NCI-H526 treated with DMSO at 0.1 percent for 48 hours (cell line): ENCODE measurements at regions not wholly inside any gene's neighbourhood (a gene's known extent, or its start where the extent isn't known, plus 50 kb on each side); places are given as distances from the start of the nearest gene placed in this dataset.
"Not testable (repeated sequence)": the region's sequence is repeated elsewhere in the genome, so short reads cannot be mapped to it uniquely, and the experiment has no call there.

Experiments
- DNase-seq: peaks from one replicate; lab custom pipeline; 2025; lab: John Stamatoyannopoulos, UW

DNA sequence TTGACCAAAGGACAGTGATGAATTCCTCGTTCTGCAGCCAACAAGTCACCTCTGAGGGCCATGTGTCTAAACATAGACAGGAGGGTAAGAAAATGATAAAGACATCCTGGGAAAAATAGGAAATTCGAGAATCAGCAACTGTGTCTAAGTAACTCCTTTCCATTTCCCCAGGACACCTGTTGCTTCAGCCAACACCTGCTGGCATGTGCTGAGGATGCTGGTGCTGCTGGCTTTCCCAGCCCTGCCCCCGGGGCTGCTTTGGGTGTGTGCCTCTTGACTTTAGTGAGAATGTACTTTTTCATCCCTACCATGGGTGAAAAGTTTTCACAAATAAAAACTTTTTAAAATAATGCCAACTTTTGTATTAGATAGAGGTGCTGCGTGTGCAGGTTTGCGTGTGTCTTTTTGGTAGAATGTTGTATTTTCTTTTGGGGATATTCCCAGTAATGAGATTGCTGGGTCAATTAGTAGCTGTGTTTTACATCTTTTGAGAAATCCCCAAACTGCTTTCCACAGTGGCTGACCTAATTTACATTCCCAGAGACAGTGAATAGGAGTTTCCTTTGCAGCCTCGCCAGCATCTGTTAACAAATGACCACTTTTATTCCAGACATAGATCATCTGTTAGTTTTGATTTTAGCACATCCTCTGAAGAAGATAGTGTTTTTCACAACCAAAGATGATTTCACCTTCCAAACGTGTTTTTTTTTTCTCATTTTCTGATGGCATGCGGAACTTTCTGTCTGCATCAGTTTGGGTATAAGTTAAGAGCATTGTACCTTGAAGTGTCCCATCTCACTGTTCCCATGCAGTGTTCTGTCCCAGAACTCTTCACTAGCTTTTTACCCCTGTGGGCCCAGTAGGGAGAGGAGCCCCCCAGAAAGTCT is 104.2 kb upstream of the ACBD5 start:
- no peak for DNase-seq

DNA sequence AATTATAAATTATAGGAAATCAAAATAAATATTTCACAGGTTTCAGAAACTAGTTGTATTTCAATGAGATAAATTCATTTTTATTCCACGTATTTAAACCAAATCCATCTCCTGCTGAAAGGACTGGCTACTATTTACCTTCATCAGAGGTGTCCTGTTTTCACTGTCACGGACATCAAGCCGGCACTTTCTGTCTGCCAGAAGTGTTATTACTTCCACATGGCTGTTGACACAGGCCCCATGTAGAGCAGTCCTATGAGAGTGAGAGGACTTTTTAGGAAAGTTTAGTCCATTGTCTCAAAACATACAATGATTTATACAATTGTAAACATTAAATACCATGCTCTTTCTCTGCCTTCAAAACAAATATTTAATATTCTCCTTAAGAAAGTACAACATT is 100.4 kb upstream of the ACBD5 start:
- no peak for DNase-seq

- not testable (repeated sequence) for DNase-seq
Measured at GRCh38 chr10:27335246-27335645, 94.6 kb upstream of the ACBD5 start.

DNA sequence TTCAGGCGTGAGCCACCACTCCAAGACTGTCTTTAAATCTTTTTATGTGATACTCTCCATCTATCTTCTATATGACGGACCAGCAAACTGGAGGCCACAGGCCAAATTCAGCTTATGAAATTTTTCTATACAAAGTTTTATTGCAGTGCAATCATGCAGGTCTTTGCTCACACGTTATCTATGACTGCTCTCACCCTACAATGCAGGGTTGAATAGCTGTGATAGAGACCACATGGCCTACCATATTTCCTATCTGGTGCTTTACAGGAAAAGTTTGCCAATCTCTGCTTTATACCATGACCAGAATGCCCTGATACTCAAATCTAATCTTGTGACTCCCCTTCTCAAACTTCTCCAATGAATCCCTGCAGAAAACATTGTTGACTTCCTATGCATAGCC is 89.5 kb upstream of the ACBD5 start:
- no peak for DNase-seq

GRCh38 chr10:27328946-27329345 is 88.3 kb upstream of the ACBD5 start:
- no peak for DNase-seq

DNA sequence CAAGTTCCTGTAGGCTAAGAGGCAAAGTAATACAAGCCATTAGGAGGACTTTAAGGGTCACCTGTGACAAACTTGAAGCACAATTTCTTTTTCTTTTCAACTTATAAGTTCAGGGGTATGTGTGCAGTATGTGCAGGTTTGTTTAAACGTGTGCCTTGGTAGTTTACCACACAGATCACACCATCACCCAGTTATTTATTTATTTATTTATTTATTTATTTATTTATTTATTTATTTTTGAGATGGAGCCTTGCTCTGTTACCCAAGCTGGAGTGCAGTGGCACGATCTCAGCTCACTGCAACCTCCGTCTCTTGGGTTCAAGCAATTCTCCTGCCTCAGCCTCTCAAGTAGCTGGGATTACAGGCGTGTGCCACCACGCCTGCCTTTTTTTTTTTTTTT is 86.2 kb upstream of the ACBD5 start:
- DNase-seq, result not testable (repeated sequence)

- no peak for DNase-seq
Measured at GRCh38 chr10:27319752-27320431, 79.3 kb upstream of the ACBD5 start.

DNA sequence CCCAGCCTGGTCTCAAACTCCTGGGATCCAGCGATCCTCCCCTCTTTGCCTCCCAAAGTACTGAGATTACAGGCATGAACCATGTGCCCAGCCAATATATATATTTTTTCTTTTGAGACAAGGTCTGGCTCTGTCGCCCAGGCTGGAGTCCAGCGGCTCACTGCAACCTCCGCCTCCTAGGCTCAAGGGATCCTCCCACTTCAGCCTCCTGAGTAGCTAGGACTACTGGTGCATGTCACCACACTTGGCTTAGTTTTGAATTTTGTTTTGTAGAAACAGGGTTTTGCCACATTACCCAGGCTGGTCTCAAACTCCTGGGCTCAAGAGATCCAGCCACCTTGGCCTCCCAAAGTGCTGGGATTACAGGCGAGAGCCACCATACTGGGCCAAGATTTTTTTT is 78.5 kb upstream of the ACBD5 start:
- DNase-seq, result not testable (repeated sequence)

- not testable (repeated sequence) for DNase-seq
Measured at GRCh38 chr10:27315082-27315481, 74.5 kb upstream of the ACBD5 start.

DNA sequence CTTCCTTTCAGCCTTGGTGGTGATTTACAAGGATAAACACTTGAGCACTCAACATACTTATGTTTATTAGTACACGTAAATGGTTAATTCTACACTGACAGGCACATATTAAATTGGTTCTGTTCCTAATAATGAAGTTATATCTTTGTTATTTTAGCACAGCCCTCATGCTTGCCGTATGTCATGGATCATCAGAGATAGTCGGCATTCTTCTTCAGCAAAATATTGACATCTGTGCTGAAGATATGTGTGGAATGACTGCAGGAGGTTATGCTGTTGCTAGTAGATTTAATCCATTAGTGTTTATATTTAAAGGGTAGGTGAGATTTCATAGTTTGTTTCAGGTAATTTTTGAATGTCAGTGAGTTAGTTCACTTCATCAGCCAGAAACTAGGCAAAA is 73.0 kb upstream of the ACBD5 start:
- not testable (repeated sequence) for DNase-seq

- DNase-seq, result no peak
Measured at GRCh38 chr10:27312854-27313253, 72.3 kb upstream of the ACBD5 start.

DNA sequence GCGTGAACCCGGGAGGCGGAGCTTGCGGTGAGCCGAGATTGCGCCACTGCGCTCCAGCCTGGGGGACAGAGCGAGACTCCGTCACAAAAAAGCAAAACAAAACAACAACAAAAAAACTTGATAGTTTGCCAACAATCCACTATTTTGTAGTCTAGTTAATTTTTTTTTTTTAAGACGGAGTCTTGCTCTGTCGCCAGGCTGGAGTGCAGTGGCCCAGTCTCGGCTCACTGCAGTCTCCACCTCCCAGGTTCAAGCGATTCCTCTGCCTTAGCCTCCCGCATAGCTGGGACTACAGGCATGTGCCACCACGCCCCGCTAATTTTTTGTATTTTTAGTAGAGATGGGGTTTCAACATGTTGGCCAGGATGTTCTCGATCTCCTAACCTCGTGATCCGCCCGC is 71.2 kb upstream of the ACBD5 start:
- not testable (repeated sequence) for DNase-seq

- not testable (repeated sequence) for DNase-seq
Measured at GRCh38 chr10:27298522-27298850, 57.9 kb upstream of the ACBD5 start.

GRCh38 chr10:27297844-27298521 is 57.4 kb upstream of the ACBD5 start:
- no peak for DNase-seq

DNA sequence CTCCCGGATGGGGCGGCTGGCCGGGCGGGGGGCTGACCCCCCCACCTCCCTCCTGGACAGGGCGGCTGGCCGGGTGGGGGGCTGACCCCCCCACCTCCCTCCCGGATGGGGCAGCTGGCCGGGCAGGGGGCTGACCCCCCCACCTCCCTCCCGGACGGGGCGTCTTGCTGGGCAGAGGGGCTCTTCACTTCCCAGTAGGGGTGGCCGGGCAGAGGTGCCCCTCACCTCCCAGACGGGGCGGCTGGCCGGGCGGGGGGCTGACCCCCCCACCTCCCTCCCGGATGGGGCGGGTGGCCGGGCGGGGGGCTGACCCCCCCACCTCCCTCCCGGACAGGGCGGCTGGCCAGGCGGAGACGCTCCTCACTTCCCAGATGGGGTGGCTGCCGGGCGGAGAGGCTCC is 55.7 kb upstream of the ACBD5 start:
- not testable (repeated sequence) for DNase-seq

- not testable (repeated sequence) for DNase-seq
Measured at GRCh38 chr10:27291253-27291895, 50.8 kb upstream of the ACBD5 start.
